ENCODE measurements at regions not wholly inside any gene's neighbourhood (a gene's known extent, or its start where the extent isn't known, plus 50 kb on each side); places are given as distances from the start of the nearest gene placed in this dataset.

DNA sequence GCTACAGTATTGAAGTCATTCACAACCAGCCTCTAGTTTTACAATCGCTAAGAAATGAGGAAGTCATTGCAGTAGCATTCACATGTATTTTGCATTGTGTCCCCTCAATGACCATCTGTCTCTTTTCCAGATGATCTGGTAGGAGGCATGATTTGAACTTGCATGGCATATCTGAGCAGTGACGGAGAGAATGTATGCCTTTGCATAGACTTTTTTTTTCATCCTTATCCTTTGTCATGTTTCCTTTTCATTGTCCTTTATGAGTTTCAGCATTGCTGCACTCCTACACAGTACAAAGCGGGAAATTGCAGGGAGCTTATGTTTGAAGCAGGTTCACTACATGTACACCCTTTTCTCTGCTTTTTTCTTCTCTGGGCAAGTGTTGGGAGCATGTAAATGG lies 516.4 kb upstream of the GRIA3 start:
- DNase-seq, result no peak
- intact Hi-C loops (cut with DNase I), result no loop called here

DNA sequence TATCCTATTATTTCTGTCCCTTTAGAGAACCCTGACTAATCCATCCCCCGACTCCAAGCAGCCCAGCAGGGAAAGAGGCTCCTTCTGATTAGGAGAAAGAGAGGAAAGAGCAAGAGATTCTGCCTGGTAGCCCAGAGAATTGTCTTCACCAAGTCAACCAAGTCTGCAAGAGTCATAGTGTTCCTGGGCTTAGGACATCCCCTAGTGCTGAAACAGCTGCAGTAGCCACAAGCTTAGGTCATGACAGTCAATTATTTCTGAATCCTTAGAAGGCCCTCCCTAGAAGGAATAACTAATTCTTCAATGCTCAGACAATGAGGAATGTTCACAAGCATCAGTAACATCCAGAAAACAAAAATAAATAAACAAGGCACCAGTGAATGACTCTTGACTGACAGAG lies 480.3 kb upstream of the GRIA3 start:
- intact Hi-C loops (cut with DNase I), result no loop called here
- DNase-seq, result no peak

DNA sequence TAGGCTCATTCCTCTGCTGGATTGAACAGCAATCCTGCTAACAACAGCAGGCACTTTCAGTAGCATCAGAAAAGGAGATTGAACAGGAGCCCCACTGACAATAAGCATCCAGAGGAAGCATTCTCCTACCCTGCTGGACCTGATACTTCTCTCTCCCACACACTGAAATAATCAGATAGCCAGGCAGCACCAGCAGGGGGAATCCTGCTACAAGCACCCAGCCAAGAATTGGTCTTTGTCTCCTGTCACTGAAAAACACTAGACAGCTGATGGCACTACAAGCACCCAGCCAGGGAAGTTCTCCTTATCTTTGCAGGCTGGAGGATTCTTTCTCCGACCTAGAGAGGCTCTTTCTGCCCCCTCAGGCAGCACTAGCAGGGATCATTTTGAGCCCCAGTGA lies 444.3 kb upstream of the GRIA3 start:
- intact Hi-C loops (cut with DNase I), result no loop called here

DNA sequence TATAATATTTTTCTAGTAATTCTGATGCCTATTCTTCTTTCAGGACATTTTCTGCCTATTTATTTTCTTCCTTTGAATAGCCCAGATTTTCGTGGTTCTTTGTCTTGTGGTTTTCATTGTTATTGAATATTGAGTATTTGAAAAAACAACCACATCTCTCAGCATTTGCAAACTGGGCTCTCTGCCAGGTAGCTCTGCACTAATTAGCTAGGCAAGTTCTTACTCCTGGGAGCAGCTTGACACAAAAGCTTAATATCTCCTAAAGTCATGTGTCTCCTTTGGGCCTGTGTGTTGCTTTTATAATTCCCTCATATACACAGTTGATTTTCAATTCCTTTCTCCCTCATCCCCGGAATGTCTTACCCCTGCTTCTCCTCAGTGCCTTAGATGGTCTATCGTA lies 413.5 kb upstream of the GRIA3 start:
- DNase-seq, result peak in 2 of 42 donors; percentile 8 to 35
- intact Hi-C loops (cut with DNase I), result no loop called here

More for the DNA sequence above, 444.3 kb upstream of the GRIA3 start:
- no peak for DNase-seq

DNA sequence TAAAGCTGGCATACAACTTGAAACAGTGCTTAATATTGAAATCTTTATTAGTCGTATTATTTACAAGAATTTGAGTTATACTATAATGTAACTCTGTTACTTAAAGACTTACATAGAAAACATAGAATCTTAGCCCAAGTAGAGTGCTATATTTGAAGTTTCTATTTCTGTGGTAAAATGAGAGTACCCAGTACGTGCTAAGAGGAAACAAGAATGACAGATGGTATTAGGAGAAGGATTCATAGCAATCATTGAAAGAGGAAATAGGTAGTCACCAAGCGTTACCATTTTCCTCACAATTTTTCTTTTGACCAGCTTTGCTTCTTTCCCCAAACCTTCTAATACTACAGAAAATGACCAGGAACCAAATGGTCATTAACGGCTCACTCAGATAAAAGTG lies 412.1 kb upstream of the GRIA3 start:
- intact Hi-C loops (cut with DNase I), result no loop called here
- no peak for DNase-seq

DNA sequence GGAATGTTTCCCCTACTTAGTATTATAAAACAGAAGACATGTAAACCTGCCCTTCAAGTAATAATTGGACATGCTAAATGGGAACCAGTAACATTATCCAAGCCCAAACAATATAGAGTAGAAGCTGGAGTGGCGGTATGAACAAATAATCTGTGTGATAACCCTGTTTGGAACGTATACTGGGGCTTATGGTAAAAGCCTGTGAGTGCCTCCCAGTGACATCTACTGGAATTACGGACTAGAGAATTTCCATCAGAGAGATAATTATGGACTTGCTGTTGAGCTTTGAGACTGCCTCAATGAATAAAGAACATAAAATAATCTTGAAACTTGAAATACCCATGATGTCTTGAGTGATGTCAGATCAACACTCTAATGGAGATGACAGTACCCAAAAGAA lies 406.3 kb upstream of the GRIA3 start:
- intact Hi-C loops (cut with DNase I), result no loop called here
- DNase-seq, result no peak

DNA sequence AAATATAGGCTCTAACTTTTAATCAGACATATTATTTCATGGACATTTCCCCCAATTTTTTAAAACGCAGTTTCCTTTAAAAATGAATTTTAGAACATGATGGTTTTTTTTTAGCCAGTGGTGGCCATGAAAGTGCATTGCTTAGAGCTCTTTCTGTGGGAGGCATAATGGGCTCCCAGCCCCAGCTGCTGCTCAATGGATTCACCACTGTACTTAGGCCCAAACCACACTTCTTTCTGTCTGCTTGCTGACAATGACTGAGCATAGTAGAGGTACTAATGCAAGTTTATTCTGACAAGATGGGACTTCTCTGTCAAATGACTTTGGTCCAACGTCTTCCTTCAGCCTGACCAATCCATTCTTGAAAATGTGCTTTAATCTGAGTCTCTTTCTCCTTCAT lies 400.2 kb upstream of the GRIA3 start:
- no peak for DNase-seq
- intact Hi-C loops (cut with DNase I), result no loop called here

DNA sequence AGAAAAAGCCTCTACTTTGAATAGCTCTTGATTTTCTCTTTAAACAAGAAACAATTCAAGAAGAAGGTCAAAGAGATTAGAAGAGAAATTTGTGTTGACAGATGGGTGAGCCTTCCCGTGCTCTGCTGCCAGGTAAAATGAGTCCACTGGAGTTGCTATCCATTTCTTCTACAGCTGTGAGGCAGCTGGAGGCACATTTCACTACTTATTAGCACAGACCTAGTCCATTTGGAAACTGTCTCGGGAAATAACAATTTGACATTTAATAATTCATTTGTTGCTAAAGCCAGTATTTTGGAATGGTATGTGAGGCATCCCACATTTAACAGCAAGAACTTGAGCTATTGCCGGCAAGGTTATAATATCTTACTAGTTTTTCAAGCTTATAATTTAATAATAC lies 396.8 kb upstream of the GRIA3 start:
- intact Hi-C loops (cut with DNase I), result no loop called here
- no peak for DNase-seq

DNA sequence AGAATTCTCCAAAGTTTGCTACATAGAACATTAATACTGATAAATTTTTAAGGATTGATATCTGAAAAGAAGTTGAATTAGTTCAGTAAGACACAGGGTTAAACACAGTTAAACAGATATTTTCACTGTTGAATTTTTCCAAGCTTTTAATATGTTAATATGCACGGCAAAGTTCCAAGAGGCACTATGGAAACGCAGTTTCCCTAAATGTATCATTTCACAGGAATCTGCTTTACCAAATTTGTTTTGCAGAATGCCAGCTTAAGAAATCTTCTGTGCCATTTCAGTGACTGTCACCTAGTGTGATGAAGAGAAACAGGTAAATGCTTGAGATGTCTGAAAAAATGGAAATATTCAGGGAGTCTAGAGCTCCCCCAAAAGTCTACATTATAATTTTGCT lies 395.9 kb upstream of the GRIA3 start:
- intact Hi-C loops (cut with DNase I), result no loop called here
- no peak for DNase-seq

DNA sequence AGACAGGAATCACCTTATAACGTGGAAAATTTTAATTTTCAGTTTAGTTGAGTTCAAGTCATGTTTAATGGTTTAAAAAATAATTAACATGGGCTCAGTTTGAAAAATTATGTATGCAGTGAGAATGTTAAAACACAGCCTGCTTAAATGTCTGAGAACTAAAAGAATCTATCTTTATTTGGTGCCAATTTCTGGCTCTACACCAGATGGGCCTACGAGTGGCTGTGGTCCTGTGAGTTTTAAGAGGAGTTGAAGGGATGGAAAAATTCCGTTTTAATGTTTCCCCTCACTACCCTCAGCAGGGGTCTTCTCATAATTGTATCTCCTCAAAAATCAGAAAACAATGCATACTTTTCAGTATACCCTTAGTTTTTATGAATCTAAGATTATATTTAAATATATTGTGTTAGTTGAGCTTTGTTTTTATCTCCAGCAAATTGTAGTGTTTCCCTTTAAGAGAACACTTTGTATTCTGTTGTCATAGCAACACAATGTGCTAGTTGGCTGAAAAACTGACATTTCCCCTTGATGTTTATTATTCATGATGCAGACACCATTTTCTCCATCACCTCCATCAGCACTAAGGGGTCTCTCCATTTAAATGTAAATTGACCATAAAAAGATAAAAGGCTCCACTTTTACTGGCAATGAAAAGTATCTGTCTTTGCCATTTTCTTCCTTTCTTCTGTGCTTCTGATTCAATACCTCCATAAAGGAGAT lies 393.5 kb upstream of the GRIA3 start:
- intact Hi-C loops (cut with DNase I), result no loop called here
- DNase-seq, result no peak

DNA sequence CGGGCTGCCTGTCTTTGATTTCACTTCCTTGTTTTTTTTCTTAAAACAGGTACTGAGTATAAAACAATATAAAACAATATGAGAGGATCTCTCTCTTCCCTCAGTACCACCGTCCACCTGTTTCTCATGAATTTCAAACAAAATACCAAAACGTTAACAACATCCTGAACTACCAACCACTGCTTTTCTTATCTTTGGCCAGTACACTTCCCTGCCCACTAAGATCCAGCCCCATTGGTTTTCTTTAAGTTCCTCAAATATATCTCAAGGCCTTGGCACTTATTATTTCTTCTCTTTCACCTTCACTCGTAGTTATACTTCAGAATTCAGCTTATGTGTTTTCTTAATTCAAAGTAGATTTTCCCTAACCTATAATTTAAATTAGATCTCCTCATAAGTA lies 370.2 kb upstream of the GRIA3 start:
- no peak for DNase-seq
- intact Hi-C loops (cut with DNase I), result no loop called here

DNA sequence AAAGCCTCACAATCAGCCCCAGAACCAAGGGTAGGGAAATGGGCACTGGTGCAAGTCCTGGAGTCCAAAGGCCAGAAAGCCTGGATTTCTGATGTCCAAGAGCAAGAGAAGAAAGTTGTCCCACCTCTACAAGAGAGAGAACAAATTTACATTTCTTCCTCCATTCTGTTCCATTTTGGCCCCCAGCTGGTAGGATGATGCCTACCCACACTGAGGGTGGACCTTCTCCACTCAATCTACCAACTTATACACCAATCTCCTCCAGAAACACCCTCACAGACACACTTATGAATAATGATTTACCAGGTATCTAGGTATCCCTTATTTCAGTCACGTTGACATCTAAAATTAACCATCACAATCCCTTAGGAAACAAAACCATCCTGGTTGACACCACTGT lies 367.8 kb upstream of the GRIA3 start:
- no peak for DNase-seq
- intact Hi-C loops (cut with DNase I), result no loop called here

DNA sequence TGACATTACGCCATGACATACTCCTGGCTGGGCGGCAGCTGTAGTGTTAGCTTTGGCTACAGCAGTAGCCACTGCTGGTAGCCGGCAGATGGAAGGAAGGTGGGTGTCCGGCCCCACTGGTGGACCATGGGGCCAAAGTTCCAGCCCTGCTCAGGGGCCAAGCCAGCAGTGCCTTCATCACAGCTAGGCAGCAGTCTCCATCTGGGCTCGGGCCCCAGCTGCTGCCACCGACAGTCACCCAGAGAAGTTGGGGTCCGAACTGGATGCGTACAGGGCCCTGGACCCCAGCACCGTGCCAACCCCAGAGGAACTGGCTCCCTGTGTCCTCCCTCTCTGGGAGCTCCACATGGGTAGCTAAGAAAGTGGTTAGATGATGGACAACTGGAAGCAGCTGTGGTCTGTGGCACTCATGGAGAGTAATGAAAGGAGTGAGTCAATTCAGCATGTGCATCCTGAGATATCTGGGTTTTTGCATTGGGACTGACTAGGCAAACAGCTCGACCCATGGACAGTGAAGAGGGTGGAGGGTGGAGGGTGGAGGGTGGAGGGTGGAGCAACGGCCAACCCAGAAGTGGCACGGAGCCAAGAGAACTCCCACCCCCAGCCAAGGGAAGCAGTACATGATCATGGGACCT lies 366.6 kb upstream of the GRIA3 start:
- intact Hi-C loops (cut with DNase I), result no loop called here
- no peak for DNase-seq

DNA sequence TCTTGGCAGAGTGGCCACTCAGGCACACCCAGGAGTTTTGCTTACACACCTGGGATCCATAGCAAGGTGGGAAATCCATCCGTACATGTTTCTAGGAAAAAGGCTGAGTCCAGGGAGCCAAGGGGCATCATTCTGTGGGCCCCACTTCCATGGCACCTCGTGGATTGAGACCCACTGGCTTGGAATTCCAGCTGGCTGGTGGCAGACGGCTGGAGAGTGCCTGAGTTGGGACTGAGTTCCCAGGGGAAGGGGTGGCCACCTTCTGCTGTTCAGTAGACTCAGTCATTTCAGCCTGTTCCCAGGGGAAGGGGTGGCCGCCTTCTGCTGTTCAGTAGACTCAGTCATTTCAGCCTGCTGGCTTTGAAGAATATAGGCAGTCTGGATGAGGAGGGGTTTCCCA lies 366.0 kb upstream of the GRIA3 start:
- no peak for DNase-seq
- intact Hi-C loops (cut with DNase I), result no loop called here

DNA sequence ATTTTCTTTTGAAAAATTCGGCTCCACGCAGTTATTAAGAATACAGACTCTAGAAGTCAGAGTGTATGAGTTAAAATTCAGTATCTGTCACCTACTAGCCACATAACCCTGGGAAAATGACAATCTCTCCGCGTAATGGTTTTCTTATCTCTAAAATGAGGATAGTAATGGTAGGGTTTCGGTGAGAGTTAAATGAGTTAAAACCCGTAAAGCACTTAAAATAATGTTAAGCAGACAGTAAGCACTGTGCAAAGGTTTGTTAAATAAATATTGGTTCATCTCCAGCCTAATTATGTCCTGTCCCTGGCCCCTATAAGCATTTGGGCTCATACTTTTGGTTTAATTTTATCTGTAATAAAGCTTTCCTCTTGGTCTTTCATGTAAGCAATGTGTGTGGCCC lies 350.8 kb upstream of the GRIA3 start:
- no peak for DNase-seq
- intact Hi-C loops (cut with DNase I), result no loop called here

DNA sequence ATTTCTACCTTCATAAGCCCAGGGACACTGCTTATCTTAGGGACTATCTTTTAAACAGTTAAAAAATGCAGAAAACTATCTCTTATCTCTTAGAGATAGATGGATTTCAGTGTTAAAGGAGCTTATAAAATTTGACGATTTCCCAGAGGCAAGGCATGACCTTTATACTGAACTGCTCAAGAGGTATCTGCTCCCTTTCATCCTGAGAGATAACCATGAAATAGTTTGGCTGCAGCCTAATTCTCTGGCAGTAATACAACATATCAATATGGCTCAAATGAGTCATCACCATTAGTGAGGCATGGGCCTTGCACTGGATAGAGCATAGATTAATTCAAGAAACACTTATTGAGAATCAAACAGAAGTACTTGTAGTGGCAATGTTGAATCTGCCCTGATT lies 348.2 kb upstream of the GRIA3 start:
- intact Hi-C loops (cut with DNase I), result no loop called here
- no peak for DNase-seq

DNA sequence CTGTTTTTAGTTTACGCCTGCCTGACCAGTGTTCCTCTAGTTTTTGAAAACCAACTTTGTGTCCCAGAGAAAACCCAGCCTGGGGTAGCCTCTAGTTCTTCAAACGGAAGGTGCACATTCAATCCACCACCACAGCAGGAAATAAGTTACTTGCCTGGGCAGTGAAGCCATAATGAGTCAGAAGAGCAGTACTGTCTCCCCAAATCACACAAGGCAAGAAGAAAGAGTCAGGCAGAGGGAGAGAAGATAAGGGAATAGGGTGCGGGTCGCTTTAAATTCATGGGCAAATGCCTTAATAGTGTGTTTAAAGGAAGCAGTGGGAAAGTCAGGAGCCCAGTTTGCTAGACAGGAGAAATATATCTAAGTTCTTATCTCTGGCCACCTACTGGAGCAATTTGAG lies 333.8 kb upstream of the GRIA3 start:
- intact Hi-C loops (cut with DNase I), result no loop called here
- no peak for DNase-seq

DNA sequence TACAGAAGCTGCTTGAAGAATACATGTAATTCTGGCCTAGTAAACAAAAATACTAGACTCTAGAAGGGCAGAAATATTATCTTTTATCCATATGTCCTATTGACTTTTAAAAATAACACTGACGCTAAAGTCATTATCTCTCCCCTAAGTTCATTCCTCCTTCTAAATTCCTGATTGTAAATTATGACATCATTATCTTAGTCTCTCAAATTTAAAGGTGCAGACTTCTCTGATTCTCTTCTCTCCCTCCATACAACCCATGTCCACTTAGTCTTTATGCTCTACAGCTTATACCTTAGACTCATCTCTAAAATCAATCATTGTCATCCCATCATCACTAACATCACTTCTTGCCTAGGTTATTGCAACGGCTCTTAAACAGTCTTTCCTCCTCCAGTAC lies 327.9 kb upstream of the GRIA3 start:
- no peak for DNase-seq
- intact Hi-C loops (cut with DNase I), result no loop called here

DNA sequence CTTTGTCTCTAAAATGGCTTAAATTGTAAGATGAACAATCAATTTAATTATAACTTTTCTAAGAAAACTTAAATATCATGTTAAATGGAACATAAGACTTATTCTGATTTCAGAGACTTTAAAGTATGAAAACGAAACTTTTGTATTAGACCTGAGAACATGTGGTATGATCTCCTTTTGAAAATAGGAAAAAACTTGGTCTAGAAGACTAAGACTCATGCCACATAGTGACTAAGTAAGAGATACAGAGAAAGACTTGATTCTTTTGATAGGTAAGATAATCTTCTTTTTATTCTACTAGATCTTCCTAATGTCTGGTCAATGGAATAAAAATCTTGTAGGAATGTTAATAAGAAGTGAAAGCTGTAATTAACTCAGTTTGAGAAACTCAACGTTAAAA lies 326.3 kb upstream of the GRIA3 start:
- intact Hi-C loops (cut with DNase I), result no loop called here
- no peak for DNase-seq

DNA sequence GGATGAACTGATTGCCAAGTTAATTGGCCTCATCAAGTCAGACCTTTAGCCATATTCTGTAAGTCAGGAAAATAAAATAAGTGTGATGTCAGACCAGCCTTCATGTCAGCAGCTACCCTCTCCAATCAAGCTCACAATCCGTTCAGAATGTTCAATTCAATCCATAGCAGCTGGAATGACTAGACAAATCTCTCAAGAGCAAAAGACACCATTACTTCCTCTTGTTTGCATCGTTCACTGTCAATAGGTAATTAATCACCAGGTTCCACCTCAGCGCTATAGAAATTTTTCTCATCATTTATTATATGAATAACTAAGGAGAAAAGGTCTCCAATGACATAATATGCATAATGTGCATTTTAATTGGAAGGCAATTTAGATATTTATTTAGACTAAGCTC lies 321.0 kb upstream of the GRIA3 start:
- no peak for DNase-seq
- intact Hi-C loops (cut with DNase I), result no loop called here

DNA sequence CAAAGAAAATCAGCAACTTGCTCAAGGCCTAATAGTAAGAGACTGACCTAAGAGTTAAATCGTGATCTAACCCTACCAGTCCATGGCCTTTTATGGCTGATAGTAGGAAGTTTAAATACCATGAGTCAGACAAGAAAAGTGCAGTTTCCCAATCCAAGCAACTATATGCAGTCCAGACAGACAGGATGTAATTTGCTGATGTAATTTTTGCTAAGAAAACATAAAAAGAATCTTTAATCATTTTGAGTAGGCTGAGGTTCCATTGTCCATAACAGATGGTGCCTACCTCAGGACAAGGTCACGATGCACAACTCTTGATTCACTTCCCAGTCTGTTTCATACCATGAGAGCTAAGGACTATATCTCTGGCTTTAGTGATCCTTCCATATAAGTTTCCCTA lies 317.5 kb upstream of the GRIA3 start:
- DNase-seq, result no peak
- intact Hi-C loops (cut with DNase I), result no loop called here

DNA sequence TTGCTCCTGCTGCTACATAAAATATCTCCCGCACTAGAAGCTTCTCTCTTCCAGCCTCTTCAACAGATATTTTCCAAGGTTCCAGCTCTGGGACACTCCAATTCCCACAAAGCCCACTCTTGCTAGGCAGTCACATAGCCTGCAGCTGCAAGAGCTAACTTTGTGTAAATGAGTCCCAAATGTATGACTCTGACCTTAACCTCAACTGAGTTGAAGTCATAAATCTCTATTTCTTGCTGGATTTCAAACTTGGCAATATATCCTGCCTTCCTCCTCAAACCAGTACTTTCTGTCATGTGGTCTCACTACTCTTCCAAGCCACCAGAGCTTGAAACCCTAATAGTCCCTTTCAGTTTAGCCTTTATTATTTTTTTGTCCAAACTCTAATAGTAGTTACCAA lies 315.4 kb upstream of the GRIA3 start:
- no peak for DNase-seq
- intact Hi-C loops (cut with DNase I), result no loop called here

Measured in head of caudate nucleus (tissue), 42 donors.